ENCODE measurements at regions not wholly inside any gene's neighbourhood (a gene's known extent, or its start where the extent isn't known, plus 50 kb on each side); places are given as distances from the start of the nearest gene placed in this dataset.

DNA sequence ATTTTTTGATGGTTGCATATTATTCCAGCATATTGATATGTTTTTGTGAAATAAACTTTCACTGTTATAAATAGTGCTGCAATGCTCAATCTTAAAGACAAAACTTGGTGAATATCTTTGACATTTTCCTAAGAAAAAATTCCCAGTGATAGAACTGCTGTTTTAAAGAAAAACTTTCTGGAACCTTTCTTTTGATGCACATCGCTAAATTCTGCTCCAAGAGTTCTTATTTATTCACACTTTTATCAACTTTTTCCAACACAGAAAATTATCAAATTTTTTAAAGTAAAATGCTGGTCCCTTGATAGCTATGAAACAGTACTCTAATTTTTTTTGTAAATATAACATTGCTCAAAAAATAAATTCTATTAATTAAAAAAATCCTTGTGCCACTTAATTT, 196.6 kb downstream of the HS3ST3A1 start:
- DNase-seq, result no peak

DNA sequence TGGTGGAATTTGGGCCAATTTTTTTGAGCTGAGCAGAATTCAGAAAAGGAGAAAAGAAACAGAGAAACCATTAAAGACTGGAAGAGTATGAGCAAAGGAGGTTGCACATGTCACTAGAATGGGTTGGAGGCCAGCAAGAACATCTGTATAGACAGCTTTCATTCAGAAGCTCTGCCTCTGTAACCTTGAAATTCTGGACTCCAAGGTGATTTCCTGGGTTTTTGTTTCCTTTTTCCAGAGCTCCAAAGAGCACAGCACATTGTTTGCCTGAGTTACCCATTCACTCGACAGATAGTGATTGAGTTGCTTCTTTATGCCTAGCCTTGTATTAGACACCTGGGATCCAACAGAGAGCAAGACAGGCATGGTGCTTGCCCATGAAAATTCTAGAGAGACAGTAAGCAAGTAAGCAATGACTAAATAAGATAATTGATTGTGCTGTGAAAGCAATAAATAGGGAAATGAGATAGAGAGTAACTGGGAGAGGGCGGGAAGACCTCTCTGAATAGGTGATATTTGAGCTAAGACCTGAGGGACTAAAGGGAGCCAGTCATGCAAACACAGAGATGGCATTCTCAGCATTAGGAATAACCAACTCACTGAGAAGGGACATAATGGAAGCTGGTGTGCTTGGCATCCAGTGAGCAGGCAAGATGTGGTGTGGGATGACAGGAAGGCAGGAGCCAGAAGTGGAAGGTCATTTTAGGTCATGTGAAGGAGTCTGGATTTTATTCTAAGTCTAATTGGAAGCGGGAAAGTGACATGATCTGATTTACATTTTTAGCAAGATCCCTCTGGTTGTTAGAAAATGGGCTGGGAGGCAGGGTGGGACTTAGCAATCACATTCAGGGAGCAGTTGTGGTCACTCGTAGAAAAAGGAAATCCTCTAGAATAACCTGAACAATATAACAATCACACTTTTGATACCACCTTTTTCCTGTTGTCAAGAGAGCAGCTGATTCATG, 197.5 kb downstream of the HS3ST3A1 start:
- no peak for DNase-seq

DNA sequence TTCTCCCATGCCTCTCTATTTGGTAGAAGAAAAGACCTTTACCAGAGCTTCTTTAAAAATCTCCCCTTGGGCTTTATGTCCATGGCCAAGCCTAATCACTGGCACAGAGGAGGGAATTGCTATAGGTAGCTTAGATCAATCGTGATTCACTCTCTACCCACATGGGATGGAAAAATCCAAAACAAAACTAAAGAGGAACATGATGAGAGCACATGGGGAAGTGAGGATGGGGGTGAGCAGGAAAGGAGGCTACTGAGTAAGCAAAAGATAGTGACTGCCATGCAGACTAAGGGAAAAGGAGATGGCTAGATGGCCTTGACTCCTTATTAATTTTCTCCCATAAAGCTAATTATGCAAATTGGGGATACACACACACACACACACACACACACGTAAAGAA, 201.2 kb downstream of the HS3ST3A1 start:
- DNase-seq, result no peak

DNA sequence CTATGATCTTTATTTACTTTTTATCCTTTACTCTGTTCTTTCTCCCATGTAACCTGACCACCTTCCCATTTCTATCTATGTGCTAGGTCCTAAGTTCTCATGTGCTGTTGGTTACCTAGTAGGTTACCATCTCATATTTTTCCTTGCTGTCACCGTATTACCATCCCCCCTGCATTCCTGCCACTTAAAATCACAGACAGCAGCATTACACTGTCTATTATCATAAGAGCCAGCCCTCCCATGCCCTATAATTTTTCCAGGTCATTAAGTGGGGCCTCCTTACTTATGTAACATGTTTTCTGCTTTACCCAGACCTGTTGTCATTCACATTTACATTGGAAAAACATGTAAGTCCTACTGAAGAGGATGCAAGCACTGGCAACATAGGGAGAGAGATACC, 202.9 kb downstream of the HS3ST3A1 start:
- DNase-seq, result no peak

DNA sequence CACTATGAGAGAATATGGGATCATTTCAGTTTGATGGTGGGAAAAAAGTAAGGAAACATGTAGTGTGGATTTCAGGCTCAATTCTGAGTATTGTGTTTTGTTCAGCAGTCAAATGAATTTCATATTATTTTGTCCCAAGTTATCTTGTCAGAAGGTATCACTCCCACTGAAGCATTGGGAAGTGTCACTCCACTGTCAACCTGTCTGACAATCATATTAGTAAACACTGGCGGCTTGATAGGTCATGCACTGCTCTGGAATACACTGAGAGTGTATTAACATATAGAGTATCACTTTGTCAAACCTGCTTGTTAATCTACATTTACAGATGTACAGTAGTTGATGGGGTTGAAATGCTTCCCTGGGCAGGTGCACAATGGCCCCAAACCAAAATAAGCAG, 203.6 kb downstream of the HS3ST3A1 start:
- DNase-seq, result no peak

DNA sequence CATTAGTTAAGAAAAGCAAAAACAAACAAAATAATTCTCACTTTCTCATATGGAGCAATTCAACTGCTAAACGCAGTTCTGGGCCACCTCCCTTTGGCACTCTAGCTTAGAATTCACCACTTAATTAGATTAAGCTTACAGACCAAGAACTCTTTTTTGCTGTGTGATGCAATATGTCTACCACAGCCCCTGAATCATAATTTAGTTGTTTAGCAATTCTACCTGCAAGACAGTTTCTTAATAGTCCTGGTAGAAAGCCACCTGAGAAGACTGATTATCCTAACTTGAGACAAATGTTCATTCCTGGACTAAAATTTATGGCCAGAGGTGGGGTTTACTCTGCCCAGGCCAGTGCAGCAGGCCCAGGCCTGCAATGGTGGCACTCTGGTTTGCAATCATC, 205.9 kb downstream of the HS3ST3A1 start:
- no peak for DNase-seq

DNA sequence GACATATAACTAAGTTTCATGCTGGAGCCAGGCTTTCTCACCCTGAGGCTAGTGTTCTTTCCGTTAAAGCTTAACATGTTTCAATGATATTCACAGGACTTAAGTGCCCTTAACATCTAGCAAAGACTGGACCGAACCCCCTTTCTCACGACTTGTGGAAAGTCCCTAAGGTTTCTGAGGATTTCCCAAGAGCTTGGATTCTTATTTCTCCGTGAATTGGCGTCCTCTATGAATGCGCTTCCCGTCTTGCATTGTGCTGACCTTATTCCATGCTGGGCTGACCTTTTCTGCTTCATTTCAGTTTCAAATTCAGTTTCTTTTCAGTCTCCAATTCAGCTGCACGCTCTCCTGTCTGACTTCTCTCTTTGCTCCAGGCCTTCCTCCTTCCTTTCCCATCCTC, 206.4 kb downstream of the HS3ST3A1 start:
- DNase-seq, result no peak

DNA sequence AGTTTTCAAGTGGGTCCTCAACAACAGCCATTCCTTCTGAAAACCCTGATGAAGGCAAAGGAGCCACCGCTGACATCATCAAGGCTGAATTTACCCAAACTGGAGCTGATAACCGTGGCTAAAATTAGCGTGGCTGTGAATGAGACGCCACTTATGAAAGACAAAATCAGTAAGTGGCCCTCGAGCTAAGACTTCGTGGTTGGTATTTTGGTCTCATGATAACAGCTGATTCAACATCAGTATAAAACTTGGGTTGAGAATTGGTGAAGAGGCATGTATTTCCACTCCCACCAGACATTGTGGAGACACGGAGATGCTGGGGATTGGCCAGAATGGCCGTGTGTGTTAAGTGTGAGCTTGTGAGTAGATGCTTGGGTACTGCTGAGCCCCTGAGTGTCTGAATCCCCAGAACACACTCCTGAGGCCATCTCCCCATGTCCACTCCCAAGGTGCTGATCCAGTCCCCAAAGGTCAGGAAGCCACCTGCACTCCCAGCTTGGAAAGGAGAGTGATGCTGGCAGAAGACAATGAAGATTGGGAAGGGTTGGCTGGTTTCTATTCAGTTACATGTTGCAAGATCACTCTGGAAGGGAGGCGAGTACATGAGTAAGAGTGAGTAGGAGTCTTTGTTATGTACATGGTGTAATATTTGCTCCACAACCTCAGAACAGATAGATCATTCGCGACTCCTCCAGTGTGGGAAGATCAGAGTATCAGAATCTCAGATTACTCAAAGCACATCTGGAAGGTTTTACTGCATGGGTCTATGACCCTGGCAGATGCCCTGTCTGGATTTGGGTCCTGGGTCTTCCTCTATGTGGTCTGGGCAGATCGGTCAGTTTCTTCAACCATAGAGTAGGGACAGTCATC, 207.7 kb downstream of the HS3ST3A1 start:
- no peak for DNase-seq

DNA sequence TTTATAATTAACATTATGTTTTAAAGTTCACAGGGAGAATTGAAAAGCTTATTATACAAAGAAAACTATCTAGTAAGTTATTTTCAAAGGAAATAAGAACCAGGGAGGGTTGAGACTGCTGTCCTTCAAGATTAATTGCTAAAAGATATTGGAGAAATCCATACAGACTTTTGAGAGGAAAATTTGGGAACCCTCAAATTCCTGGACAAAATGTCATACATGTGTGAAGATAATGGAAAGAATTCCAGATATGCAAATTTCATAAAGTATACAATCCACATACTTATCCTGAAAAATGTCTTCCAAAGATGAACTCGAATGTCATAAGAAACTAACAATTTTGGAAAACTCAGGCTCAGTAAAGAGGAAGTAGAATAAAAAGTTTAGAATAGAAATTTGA, 213.8 kb downstream of the HS3ST3A1 start:
- no peak for DNase-seq

DNA sequence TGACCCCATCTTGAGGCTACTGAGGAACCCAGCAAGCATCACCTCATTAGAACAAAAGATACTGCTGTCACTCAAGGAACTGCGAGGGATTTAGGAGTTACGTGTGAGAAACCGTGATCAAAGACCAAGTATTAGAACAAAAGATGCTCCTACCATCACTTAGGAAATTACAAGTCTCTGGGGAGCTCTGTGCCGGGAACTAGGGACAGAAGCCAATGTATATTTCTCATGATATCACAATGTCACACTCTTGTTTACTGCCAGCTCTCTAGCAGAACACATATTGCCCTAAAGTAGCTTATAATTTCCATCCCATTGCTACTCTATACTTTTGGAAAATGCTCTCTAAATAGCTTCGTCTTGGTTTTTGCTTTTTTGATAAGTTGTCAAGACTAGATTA, 214.5 kb downstream of the HS3ST3A1 start:
- DNase-seq, result no peak

DNA sequence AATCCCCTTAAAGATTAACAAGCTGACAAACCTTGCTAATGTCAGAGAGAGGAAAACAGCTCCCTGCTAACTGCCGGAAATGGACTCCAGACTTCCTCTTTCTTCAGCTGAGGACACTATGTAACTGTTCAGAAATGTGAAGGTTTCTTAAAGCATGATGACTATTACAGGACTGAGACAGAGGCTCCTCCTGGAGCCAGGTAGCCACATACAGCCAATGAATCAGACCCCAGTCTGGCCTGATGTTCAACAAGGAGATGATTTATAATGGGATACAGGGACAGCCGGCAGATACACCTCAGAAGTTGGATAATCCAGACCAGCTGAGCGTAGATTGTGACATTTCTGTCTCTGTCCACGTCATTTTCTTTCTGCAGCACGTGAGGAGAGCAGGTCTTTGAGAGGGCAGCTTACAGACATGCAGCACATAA, 216.2 kb downstream of the HS3ST3A1 start:
- no peak for DNase-seq

DNA sequence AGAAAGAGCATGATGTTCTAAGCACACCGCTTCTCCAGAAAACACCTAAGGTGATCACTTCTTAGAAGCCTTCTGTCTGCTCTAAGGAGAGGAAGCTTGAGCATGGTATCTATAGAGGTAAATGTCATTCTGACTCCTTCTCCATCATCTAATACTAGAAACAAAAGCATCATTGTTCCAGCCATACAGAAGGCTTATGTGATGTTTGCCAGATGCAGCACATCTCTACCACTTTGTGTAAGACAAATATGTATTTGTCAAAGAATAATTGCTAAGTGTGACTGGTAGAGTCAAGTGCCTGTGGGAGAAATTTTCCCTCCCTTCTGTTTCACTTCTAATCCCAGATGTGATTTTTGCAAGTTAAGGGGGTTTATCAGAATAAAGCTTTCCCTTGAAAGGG, 217.1 kb downstream of the HS3ST3A1 start:
- DNase-seq, result no peak

DNA sequence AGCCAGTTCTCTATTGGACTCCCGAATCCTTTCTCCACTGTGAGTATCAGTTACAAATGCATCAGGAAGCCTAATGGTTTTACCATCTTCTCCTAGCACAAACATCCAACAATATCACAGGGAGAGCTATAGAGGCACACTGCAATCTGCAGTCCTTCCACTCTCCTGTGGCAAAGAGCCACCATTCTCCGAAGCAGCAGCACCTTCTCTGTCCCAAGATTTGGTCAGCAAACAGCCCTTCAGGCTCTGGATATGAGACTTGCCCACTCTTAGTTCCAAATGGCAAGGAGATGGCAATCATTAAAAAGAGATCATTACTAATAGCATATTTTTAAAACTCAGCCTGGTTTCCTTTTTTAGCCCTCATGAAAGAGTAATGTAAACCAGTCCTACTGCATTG, 223.4 kb downstream of the HS3ST3A1 start:
- DNase-seq, result no peak

DNA sequence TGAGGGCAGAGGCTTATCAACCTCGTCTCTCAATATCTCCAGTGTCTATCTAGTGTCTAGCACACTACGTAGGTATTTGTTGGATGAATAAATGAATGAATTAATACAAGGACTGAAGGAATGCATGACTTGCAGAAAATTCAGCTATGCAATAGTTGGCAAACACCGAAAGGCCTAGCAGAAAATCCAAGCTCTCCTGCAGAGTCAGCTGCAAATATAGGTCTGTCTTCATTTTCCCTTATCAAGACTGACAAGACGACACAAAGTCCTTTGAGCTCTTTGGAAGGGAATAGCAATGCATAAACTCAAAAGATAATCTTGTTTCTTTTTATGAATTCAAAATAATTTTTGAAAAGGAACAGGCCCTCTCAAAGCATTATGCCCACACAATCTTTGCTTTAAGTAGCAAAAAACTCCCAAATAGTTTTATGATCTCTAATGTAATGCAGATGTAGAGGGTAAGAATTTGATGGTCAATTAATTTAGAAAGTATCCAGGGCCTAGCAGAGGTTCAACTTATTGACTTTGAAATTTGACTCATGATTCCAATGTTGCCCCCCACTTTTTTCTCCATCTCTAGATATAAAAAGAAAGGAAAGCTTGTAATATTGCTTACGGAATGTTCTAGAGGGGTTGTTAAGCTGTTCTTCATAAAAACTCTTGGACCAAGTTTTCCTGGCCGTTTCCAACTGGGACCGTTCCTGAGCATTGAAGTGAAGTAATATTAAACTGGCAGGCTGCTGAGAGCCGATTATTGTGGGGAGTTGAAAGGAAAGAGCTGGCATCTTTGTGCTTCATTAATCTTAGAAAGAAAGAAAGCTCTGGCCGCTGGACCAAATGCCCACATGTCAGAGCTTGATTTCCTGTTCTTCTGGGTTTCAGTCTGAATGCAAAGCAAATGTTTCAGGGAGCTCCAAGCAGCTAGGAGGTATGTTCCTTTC, 227.3 kb downstream of the HS3ST3A1 start:
- no peak for DNase-seq

DNA sequence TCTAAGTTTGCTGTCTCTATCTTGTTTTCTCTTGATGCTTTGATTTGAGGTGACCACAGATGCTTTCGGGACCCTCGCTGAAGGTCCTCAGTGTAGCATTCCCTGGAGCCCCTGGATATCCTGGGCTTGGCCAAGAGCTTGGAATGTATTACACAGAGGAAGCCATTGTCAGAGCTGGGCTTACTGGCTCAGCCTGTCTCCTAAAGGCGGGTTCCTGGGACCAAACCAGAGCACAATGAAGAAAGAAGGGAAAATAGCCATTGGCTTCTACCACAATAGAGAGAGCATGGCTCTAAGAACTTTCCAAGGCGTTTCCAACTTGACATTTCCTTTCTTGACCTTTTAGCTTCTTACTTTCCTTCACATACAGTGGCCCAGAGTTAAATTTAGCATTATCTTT, 229.3 kb downstream of the HS3ST3A1 start:
- DNase-seq, result no peak

DNA sequence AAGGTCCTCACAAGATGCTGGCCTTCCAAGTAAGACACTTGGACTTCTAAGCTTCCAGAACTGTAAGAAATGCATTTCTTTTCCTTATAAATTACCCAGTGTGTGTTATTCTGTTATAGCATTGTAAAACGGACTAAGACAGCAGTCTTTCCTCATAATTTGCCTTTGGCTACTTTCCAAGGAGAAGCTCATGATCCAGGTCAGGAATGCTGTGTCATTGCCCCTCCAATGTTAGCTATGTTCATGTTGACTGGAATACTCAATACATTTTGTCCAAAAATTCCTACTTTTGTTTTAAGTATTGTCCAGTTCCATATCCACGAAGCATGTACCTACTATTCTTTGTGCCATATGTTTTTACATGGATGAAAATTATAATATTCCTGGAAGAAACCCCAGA, 234.6 kb downstream of the HS3ST3A1 start:
- DNase-seq, result no peak

DNA sequence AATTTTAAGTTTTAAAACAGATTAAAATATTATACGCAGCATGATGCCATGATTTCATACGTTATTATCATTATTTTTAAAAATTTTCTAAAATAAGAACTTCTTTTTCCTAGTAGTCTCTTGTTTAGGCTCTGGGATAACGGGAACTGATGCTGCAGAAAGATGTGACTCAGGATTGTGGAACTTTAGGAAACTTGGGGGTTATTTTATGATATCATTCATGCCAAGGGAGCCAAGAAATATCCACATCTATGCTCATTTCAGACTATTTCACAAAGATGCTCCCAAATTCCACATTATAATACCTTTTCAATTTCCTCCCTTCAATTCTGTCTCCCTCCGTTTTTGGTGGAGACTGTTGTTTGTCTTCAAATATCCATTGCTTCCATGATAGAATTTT, 236.4 kb downstream of the HS3ST3A1 start:
- DNase-seq, result no peak

DNA sequence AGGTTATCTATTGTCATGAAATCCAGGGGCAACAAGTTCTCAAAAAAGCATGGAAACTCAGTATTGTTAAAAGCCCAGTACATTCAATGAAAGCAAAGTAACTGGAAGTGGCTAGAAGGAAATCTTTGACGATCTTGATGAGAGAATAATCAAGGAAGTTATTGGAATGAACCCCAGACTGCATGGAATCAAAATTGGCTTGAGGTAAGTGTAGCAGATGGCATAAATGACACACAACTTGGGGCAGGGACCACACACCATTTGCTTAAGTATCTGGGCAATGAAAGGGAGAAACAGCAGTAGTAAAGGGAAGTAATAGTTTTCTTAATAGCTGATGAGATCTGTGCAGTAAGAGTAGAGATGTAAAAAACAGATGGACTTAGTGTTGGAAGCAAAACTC, 238.0 kb downstream of the HS3ST3A1 start:
- no peak for DNase-seq

DNA sequence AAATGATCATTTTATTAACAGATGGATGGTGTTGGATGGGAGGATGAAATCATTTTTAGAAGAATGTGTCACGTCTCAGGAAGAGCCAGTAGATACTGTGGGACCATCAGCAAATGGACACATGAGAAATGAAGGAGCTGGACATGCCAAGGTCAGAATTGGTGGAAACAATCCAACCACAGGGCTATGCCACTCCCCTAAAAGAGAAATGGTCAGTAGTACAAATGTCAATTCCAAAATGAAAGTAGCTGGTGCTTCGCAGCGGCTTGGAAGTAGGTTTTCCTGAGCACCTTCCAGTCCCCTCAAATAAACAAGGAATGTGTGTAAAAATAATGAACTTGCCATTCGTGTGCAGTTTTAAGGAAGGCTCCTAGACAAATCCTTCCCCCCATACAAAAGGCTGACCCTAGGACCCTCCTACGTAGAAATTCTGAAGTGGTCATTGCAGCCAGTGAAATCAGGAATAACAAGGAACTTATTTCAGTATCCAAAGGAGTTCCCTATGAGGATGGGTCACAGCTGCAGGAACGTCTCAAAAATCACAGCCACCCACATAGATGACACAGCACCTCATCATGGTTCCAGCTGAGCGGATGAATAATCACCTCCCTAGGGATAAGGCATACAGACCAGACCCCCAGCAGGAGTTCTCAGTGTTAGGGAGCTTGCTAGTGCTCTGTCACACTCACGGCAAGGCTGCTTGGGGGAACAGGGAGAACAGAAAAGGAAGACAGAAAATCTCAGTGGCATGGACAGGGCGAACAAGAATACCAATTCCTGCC, 239.2 kb downstream of the HS3ST3A1 start:
- DNase-seq, result no peak

DNA sequence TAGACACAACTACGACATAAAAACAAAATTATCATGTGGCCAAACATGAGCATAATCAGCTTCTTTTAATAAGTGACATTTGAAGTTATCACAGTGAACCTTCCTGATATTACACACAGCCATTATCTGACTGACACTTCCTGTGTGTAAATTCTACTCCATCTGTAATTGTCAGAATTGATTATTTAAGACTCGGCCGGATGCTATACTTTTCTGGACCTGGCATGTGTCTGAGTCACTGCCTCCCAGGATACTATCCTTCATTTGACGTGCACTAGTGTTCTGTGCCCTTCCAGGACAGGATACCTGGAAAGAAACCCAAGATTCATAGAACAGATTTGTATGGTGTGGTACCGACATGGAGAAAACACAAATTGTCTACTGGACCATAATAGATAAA, 242.0 kb downstream of the HS3ST3A1 start:
- no peak for DNase-seq

DNA sequence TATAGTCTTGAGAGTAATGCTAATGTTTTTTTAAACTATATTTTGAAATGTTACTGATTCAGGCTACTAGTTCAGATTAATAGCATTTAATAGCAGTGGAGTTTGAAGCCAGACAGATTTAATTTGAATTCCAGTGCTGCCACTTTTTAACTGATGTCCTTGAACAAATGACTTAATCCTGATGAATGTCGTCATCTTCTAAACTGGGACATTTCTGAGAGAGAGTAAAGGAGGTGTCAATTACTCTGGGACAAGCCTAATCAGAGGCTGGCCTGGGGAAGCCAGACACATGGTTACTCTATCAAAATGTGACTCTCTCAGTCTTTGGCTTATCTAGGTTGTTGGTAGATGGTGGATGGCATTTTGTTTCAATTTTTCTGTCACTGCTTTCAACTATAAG, 246.7 kb downstream of the HS3ST3A1 start:
- no peak for DNase-seq

DNA sequence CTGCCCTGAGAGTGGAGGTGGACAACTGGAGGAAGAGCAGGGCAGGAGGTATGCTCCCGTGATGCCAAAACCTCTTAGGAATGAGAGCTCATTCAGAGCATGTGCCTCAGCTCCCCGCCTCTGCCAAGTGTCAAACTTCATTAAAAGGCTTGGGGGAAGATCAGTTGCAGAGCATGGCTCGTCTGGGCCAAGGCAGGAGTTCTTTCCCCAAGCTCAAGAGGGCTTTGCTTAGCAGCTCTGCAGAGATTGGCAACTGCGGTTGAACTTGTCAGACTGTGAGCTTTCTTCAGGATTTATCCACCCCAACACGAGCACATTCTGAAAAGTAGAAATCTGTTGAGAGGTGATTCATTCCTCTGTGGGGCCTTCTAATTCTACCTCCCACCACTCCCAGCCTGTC, 248.1 kb downstream of the HS3ST3A1 start:
- no peak for DNase-seq
